ENCODE measurements at regions not wholly inside any gene's neighbourhood (a gene's known extent, or its start where the extent isn't known, plus 50 kb on each side); places are given as distances from the start of the nearest gene placed in this dataset.

DNA sequence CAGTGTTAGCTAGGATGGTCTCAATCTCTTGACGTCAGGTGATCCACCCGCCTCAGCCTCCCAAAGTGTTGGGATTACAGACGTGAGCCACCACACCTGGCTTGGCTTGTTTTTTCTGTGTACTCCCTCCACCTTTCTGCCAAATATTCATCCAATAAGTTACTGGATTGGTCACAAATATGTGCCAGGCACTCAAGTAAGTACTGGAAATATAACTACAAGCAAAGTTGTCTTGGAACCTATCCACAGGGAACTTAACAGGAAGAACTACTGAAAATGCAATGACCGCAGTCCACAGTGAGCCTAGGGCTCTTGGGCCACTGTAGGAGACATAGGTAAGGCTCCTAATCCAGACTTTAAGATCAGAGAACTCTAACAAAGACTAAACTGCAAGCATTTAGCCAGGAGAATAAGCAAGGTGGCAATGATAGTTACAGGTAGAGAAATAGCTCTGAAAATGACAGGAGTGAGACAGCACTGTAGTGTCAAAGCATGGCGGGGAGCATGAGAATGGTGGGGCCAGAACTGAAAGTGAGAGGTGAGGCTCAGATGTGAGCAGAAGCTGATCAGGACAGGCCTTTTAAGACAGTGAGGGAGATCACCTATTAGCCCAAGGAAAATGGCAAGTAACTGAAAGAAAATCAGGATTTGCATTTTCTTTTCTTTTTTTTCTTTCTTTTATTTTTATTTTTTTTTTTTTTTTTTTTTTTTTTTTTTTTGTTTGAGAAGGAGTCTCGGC is 252.1 kb downstream of the RBM43 start:
- H3K27ac ChIP-seq = peak overlapping the region; percentile 6
- no peak overlapping the region for H3K4me3 ChIP-seq
- intact Hi-C loops (cut with DNase I) = no loop called here
- no peak for DNase-seq
- TF ChIP-seq, protein P1, sequence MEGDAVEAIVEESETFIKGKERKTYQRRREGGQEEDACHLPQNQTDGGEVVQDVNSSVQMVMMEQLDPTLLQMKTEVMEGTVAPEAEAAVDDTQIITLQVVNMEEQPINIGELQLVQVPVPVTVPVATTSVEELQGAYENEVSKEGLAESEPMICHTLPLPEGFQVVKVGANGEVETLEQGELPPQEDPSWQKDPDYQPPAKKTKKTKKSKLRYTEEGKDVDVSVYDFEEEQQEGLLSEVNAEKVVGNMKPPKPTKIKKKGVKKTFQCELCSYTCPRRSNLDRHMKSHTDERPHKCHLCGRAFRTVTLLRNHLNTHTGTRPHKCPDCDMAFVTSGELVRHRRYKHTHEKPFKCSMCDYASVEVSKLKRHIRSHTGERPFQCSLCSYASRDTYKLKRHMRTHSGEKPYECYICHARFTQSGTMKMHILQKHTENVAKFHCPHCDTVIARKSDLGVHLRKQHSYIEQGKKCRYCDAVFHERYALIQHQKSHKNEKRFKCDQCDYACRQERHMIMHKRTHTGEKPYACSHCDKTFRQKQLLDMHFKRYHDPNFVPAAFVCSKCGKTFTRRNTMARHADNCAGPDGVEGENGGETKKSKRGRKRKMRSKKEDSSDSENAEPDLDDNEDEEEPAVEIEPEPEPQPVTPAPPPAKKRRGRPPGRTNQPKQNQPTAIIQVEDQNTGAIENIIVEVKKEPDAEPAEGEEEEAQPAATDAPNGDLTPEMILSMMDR (IDR thresholded peaks at IDR 0.05) = no peak
- H3K27me3 ChIP-seq (ENCODE audit: low read depth) = no peaks in the 10 kb centered on the region
- no peaks in the 10 kb centered on the region for H3K4me1 ChIP-seq
- H3K36me3 ChIP-seq = no peaks in the 10 kb centered on the region
- no peaks in the 10 kb centered on the region for H3K9me3 ChIP-seq
- peak; percentile 84 to 87 for ATAC-seq

DNA sequence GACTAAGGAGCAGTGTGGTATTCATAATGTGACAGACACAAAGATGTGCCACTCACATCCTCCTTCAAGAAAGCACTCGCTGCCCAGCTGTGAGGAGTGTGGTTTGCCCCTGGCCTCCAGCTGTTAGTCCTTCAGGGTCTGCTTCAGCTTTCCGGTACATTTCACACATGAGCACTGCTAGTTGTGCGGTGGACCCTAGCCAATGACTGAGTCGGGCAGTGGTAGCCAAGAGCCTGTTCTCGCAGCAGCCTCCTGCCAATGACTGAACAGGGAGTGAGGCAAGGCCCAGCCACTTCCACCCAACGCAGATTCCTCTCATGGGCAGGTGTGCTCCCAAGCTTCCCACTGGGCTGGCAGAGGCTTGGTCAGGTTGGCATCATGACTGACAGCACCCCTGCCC is 254.3 kb downstream of the RBM43 start:
- intact Hi-C loops (cut with DNase I) = no loop called here
- peak in 1 of 2 donors; percentile 23 for ATAC-seq
- Histone ChIP-seq H3K9me3 (no peaks in the 10 kb centered on the region), H3K4me3 (no peak overlapping the region), H3K4me1 (no peaks in the 10 kb centered on the region), H3K27ac (no peak overlapping the region), H3K36me3 (no peaks in the 10 kb centered on the region), H3K27me3 (ENCODE audit: low read depth) (no peaks in the 10 kb centered on the region)
- DNase-seq = no peak
- TF ChIP-seq, protein P1 (IDR thresholded peaks at IDR 0.05) = no peak

DNA sequence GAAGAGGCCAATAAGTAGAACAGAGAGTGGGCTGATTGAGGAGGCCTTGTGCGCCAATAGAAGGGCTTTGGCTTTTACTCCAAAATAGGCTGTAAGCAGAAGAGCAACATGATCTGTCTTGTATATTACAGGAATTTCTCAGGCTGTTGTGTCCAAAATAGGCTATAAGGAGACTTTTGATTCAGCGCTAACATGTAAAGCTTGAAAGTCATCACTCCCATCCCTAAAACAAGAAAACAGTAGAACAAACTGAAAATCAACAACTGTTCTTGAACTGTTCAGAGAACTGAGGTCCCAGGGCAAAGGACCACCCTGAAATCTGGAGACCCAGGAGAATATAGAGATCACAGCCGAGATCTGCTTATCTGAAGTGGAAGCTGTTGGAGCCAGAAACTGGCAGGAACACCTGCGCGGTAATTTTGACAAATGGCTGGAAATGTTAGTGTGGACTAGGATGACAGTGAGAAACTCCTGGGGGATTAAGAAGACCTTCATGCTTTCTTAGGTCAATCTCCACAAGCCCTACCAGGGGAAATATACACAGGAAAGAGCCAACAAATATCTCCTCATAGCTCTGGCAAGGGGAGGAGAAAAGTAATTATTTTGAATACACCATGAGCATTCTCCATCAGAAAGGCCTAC is 258.6 kb downstream of the RBM43 start:
- Histone ChIP-seq H3K9me3 (no peaks in the 10 kb centered on the region), H3K4me3 (no peak overlapping the region), H3K4me1 (no peaks in the 10 kb centered on the region), H3K27ac (no peak overlapping the region), H3K27me3 (ENCODE audit: low read depth) (no peaks in the 10 kb centered on the region), H3K36me3 (no peaks in the 10 kb centered on the region)
- intact Hi-C loops (cut with DNase I) = no loop called here
- TF ChIP-seq, protein P1 (IDR thresholded peaks at IDR 0.05) = no peak
- ATAC-seq (no peak), DNase-seq (no peak)

DNA sequence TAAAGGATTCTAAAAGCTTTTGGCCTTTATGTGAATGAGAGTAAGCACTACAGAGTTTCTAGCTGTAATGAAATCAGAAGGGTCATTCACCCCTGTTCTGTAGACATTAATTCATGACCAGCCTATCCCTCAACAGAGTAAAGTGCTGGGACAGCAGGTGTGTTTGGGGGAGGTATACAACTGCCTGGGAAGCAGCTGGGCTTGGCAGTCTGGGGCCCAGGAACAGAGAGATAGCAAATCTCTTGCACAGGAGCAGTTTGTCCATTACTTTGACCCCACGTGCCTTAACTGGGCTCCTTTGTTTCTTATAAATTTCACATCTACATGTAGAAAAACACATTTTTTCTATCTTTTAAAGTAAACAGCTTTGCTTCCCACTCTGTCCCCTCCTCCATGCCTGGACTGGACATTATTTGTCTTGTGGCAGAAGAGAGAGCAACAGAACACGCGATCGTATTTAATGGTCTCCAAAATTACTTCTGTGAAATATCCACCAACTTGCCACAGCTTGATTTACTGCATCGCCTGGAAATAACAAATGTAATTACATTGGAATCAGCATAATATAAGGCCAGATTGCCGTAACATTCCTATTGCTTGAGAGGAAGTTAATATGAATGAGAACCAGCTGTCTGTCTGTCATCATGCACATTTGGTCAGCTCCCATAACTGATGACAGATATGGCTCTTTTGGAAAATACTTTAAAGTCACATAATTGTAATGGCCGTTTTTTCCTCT is 263.8 kb downstream of the RBM43 start:
- intact Hi-C loops (cut with DNase I) = no loop called here
- no peak overlapping the region for H3K27ac ChIP-seq
- DNase-seq = no peak
- H3K9me3 ChIP-seq = no peaks in the 10 kb centered on the region
- no peaks in the 10 kb centered on the region for H3K36me3 ChIP-seq
- ATAC-seq = no peak
- TF ChIP-seq, protein P1 (IDR thresholded peaks at IDR 0.05) = no peak
- H3K27me3 ChIP-seq (ENCODE audit: low read depth) = no peaks in the 10 kb centered on the region
- H3K4me1 ChIP-seq = no peaks in the 10 kb centered on the region
- H3K4me3 ChIP-seq = no peak overlapping the region

DNA sequence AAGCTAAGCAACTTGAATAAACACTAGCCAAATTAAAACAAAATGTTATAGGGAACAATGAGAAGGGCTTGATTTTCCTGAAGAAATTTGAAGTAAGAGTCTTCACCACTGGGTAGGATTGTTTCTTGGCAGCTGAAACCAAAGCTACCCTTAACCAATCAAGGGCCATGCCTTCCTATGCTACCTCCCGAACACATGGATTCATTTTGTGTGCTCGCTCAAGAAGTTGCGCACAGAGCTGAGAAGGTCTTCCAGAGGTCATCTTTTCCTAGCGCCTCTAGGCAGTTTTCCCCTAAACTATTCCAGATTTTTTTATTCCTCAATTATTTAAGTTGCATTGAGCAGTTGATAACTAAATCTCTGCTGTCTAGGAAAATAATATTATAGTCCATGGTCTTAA is 264.6 kb downstream of the RBM43 start:
- no peak for ATAC-seq
- no peak for DNase-seq
- Histone ChIP-seq H3K36me3 (no peaks in the 10 kb centered on the region), H3K4me3 (no peak overlapping the region), H3K27me3 (ENCODE audit: low read depth) (no peaks in the 10 kb centered on the region), H3K27ac (no peak overlapping the region), H3K4me1 (no peaks in the 10 kb centered on the region), H3K9me3 (no peaks in the 10 kb centered on the region)
- TF ChIP-seq, protein P1 (IDR thresholded peaks at IDR 0.05) = no peak
- intact Hi-C loops (cut with DNase I) = no loop called here

Measured in lower lobe of right lung (tissue), 2 donors.